Activated T-cell treated with anti-CD3 and anti-CD28 coated beads, Interleukin-2, amount 50 U/mL, for 24 hours (primary cell): ENCODE measurements at regions not wholly inside any gene's neighbourhood (a gene's known extent, or its start where the extent isn't known, plus 50 kb on each side); places are given as distances from the start of the nearest gene placed in this dataset.

Experiments
- DNase-seq: peaks from one replicate; pipeline ENCODE4 v3.0.0-alpha.2; 2020
- H3K27ac Mint-ChIP-seq: 2 replicates; pipeline ENCODE4 v1.8.0; 2020; ENCODE audit warnings: mild to moderate bottlenecking, mixed read lengths
- H3K27me3 Mint-ChIP-seq: 2 replicates; pipeline ENCODE4 v1.8.0; 2020; ENCODE audit warnings: mixed read lengths
- H3K36me3 Mint-ChIP-seq: 2 replicates; pipeline ENCODE4 v1.8.0; 2020; ENCODE audit warnings: low read depth, mixed read lengths
- H3K4me1 Mint-ChIP-seq: 2 replicates; pipeline ENCODE4 v1.8.0; 2020; ENCODE audit warnings: low read depth, mixed read lengths
- H3K4me3 Mint-ChIP-seq: 2 replicates; pipeline ENCODE4 v1.8.0; 2020; ENCODE audit warnings: mild to moderate bottlenecking, moderate library complexity, mixed read lengths
- H3K9me3 Mint-ChIP-seq: 2 replicates; pipeline ENCODE4 v1.8.0; 2020; ENCODE audit warnings: mixed read lengths

GRCh38 chr4:10750714-10751113, 66.1 kb upstream of the CLNK start:
- Mint-ChIP-seq H3K27me3 (peaks cover 3% of the 10 kb centered on the region), H3K4me3 (no peak overlapping the region), H3K27ac (no peak overlapping the region), H3K9me3 (no peaks in the 10 kb centered on the region), H3K4me1 (no peaks in the 10 kb centered on the region), H3K36me3 (no peaks in the 10 kb centered on the region)
- DNase-seq: no peak

- DNase-seq: no peak
- H3K27ac Mint-ChIP-seq: no peak overlapping the region
- H3K27me3 Mint-ChIP-seq: no peaks in the 10 kb centered on the region
- H3K9me3 Mint-ChIP-seq: no peaks in the 10 kb centered on the region
- no peak overlapping the region for H3K4me3 Mint-ChIP-seq
- no peaks in the 10 kb centered on the region for H3K36me3 Mint-ChIP-seq
- H3K4me1 Mint-ChIP-seq: no peaks in the 10 kb centered on the region
Observed at GRCh38 chr4:10747186-10747585, 62.6 kb upstream of the CLNK start.

- no peak for DNase-seq
- no peak overlapping the region for H3K27ac Mint-ChIP-seq
Observed at GRCh38 chr4:10746371-10747171, 62.0 kb upstream of the CLNK start.

GRCh38 chr4:10743357-10743756, 58.8 kb upstream of the CLNK start:
- DNase-seq: no peak
- H3K27ac Mint-ChIP-seq: no peak overlapping the region
- no peaks in the 10 kb centered on the region for H3K9me3 Mint-ChIP-seq
- H3K27me3 Mint-ChIP-seq: peaks cover 2% of the 10 kb centered on the region
- H3K4me1 Mint-ChIP-seq: no peaks in the 10 kb centered on the region
- H3K36me3 Mint-ChIP-seq: no peaks in the 10 kb centered on the region
- no peak overlapping the region for H3K4me3 Mint-ChIP-seq

More at GRCh38 chr4:10746371-10747171, 62.0 kb upstream of the CLNK start:
- Mint-ChIP-seq H3K9me3 (no peaks in the 10 kb centered on the region), H3K27me3 (peaks cover 2% of the 10 kb centered on the region), H3K4me3 (no peak overlapping the region), H3K36me3 (no peaks in the 10 kb centered on the region), H3K4me1 (no peaks in the 10 kb centered on the region)

- no peaks in the 10 kb centered on the region for H3K4me1 Mint-ChIP-seq
- H3K9me3 Mint-ChIP-seq: no peaks in the 10 kb centered on the region
- no peaks in the 10 kb centered on the region for H3K36me3 Mint-ChIP-seq
- H3K27me3 Mint-ChIP-seq: peaks cover 2% of the 10 kb centered on the region
- DNase-seq: no peak
- H3K27ac Mint-ChIP-seq: no peak overlapping the region
- no peak overlapping the region for H3K4me3 Mint-ChIP-seq
Observed at GRCh38 chr4:10741961-10742699, 57.6 kb upstream of the CLNK start.

- Mint-ChIP-seq H3K4me1 (no peaks in the 10 kb centered on the region), H3K4me3 (no peak overlapping the region), H3K9me3 (no peaks in the 10 kb centered on the region), H3K27me3 (peaks cover 2% of the 10 kb centered on the region), H3K36me3 (no peaks in the 10 kb centered on the region), H3K27ac (no peak overlapping the region)
- no peak for DNase-seq
Observed at GRCh38 chr4:10740891-10741620, 56.5 kb upstream of the CLNK start.

GRCh38 chr4:10740251-10740650, 55.7 kb upstream of the CLNK start:
- Mint-ChIP-seq H3K4me3 (no peak overlapping the region), H3K36me3 (no peaks in the 10 kb centered on the region), H3K27me3 (peaks cover 2% of the 10 kb centered on the region), H3K9me3 (no peaks in the 10 kb centered on the region), H3K4me1 (no peaks in the 10 kb centered on the region), H3K27ac (no peak overlapping the region)
- no peak for DNase-seq

GRCh38 chr4:10738826-10739489, 54.4 kb upstream of the CLNK start:
- Mint-ChIP-seq H3K27ac (no peak overlapping the region), H3K4me1 (peaks cover 10% of the 10 kb centered on the region), H3K4me3 (no peak overlapping the region), H3K36me3 (no peaks in the 10 kb centered on the region), H3K27me3 (peaks cover 2% of the 10 kb centered on the region), H3K9me3 (no peaks in the 10 kb centered on the region)
- DNase-seq: no peak

- H3K27me3 Mint-ChIP-seq: peaks cover 2% of the 10 kb centered on the region
- H3K4me3 Mint-ChIP-seq: no peak overlapping the region
- no peak for DNase-seq
- H3K27ac Mint-ChIP-seq: no peak overlapping the region
- peaks cover 23% of the 10 kb centered on the region for H3K4me1 Mint-ChIP-seq
- H3K36me3 Mint-ChIP-seq: no peaks in the 10 kb centered on the region
- no peaks in the 10 kb centered on the region for H3K9me3 Mint-ChIP-seq
Observed at GRCh38 chr4:10737337-10737736, 52.8 kb upstream of the CLNK start.

- no peak for DNase-seq
- H3K27ac Mint-ChIP-seq: no peak overlapping the region
- peaks cover 2% of the 10 kb centered on the region for H3K27me3 Mint-ChIP-seq
- no peak overlapping the region for H3K4me3 Mint-ChIP-seq
- no peaks in the 10 kb centered on the region for H3K9me3 Mint-ChIP-seq
- H3K4me1 Mint-ChIP-seq: peaks cover 26% of the 10 kb centered on the region
- H3K36me3 Mint-ChIP-seq: no peaks in the 10 kb centered on the region
Observed at GRCh38 chr4:10736895-10737294, 52.3 kb upstream of the CLNK start.

GRCh38 chr4:10736266-10736665, 51.7 kb upstream of the CLNK start:
- no peak for DNase-seq
- Mint-ChIP-seq H3K27me3 (no peaks in the 10 kb centered on the region), H3K4me3 (no peak overlapping the region), H3K4me1 (peaks cover 32% of the 10 kb centered on the region), H3K36me3 (no peaks in the 10 kb centered on the region), H3K27ac (no peak overlapping the region), H3K9me3 (no peaks in the 10 kb centered on the region)

- H3K9me3 Mint-ChIP-seq: peaks cover 7% of the 10 kb centered on the region
- H3K27ac Mint-ChIP-seq: peak overlapping the region; percentile 47
- H3K4me1 Mint-ChIP-seq: peaks cover 48% of the 10 kb centered on the region
- no peak for DNase-seq
- no peaks in the 10 kb centered on the region for H3K36me3 Mint-ChIP-seq
- no peaks in the 10 kb centered on the region for H3K27me3 Mint-ChIP-seq
- no peak overlapping the region for H3K4me3 Mint-ChIP-seq
Observed at GRCh38 chr4:10734697-10735096, 50.1 kb upstream of the CLNK start.
